ENCODE measurements at regions not wholly inside any gene's neighbourhood (a gene's known extent, or its start where the extent isn't known, plus 50 kb on each side); places are given as distances from the start of the nearest gene placed in this dataset.

DNA sequence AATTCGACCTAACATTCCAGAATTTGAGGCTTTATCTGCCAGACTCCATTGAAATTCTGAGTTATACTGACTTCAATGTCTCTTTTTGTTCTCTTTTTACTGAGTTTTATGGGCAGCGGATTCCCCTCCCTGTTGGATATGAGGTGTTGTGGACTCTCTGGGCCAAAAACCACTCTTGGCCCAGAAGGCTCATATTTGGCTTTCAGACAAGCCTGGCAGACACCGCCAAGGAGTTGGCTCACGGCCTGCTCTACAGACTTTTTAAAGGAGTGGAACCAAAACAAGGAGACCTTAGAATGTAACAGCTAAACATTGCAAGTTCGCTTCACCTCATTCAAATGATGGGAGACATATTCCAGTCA is 206.4 kb upstream of the NCKAP5 start:
- TF ChIP-seq, protein P1, sequence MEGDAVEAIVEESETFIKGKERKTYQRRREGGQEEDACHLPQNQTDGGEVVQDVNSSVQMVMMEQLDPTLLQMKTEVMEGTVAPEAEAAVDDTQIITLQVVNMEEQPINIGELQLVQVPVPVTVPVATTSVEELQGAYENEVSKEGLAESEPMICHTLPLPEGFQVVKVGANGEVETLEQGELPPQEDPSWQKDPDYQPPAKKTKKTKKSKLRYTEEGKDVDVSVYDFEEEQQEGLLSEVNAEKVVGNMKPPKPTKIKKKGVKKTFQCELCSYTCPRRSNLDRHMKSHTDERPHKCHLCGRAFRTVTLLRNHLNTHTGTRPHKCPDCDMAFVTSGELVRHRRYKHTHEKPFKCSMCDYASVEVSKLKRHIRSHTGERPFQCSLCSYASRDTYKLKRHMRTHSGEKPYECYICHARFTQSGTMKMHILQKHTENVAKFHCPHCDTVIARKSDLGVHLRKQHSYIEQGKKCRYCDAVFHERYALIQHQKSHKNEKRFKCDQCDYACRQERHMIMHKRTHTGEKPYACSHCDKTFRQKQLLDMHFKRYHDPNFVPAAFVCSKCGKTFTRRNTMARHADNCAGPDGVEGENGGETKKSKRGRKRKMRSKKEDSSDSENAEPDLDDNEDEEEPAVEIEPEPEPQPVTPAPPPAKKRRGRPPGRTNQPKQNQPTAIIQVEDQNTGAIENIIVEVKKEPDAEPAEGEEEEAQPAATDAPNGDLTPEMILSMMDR (conservative IDR thresholded peaks at IDR 0.05; ENCODE audit: low read depth in 2 of 2), result no peak
- TF ChIP-seq EZH2 (IDR thresholded peaks at IDR 0.05; ENCODE audit: low read depth, unreplicated experiment) (no peak), ZNF114 (CRISPR knock-in tag; IDR thresholded peaks at IDR 0.05) (no peak), EZH2phosphoT487 (IDR thresholded peaks at IDR 0.05; ENCODE audit: unreplicated experiment) (no peak), POLR2AphosphoS5 (IDR thresholded peaks at IDR 0.05; ENCODE audit: low read depth) (no peak), CREB1 (CRISPR knock-in tag; IDR thresholded peaks at IDR 0.05; ENCODE audit: low read depth) (no peak)
- TF ChIP-seq, protein P2, sequence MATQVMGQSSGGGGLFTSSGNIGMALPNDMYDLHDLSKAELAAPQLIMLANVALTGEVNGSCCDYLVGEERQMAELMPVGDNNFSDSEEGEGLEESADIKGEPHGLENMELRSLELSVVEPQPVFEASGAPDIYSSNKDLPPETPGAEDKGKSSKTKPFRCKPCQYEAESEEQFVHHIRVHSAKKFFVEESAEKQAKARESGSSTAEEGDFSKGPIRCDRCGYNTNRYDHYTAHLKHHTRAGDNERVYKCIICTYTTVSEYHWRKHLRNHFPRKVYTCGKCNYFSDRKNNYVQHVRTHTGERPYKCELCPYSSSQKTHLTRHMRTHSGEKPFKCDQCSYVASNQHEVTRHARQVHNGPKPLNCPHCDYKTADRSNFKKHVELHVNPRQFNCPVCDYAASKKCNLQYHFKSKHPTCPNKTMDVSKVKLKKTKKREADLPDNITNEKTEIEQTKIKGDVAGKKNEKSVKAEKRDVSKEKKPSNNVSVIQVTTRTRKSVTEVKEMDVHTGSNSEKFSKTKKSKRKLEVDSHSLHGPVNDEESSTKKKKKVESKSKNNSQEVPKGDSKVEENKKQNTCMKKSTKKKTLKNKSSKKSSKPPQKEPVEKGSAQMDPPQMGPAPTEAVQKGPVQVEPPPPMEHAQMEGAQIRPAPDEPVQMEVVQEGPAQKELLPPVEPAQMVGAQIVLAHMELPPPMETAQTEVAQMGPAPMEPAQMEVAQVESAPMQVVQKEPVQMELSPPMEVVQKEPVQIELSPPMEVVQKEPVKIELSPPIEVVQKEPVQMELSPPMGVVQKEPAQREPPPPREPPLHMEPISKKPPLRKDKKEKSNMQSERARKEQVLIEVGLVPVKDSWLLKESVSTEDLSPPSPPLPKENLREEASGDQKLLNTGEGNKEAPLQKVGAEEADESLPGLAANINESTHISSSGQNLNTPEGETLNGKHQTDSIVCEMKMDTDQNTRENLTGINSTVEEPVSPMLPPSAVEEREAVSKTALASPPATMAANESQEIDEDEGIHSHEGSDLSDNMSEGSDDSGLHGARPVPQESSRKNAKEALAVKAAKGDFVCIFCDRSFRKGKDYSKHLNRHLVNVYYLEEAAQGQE (IDR thresholded peaks at IDR 0.05; ENCODE audit: unreplicated experiment), result no peak

Data from GM23338 (cell line).